Smooth muscle cell (in vitro differentiated cells): ENCODE measurements at regions not wholly inside any gene's neighbourhood (a gene's known extent, or its start where the extent isn't known, plus 50 kb on each side); places are given as distances from the start of the nearest gene placed in this dataset.

ENCODE experiments used
- DNase-seq: peaks from one replicate; lab custom pipeline; 2025; ENCODE audit not compliant: unreplicated experiment; lab: John Stamatoyannopoulos, UW
- H2AFZ ChIP-seq: fragments of 200-600 bp; sonication (generic); 2 replicates; pipeline ENCODE4 v1.6.0; 2016; ENCODE audit warnings: antibody characterized with exemption, low read depth, mild to moderate bottlenecking
- H3F3A ChIP-seq: fragments of 200-600 bp; sonication (generic); 2 replicates; pipeline ENCODE4 v1.6.0; 2017; ENCODE audit warnings: antibody characterized with exemption, low read depth
- H3K27ac ChIP-seq: fragments of 200-600 bp; sonication (generic); 2 replicates; pipeline ENCODE4 v1.5.1; 2016; ENCODE audit warnings: low read depth, mild to moderate bottlenecking
- H3K27me3 ChIP-seq: fragments of 200-600 bp; sonication (generic); 2 replicates; pipeline ENCODE4 v1.6.1; 2016; ENCODE audit warnings: low read depth, mild to moderate bottlenecking
- H3K36me3 ChIP-seq: fragments of 200-600 bp; sonication (generic); 2 replicates; pipeline ENCODE4 v1.5.1; 2016; ENCODE audit warnings: low read depth
- H3K4me1 ChIP-seq: fragments of 200-600 bp; sonication (generic); 2 replicates; pipeline ENCODE4 v1.5.1; 2016; ENCODE audit warnings: low read depth
- H3K4me2 ChIP-seq: fragments of 200-600 bp; sonication (generic); 2 replicates; pipeline ENCODE4 v1.6.0; 2016; ENCODE audit warnings: mild to moderate bottlenecking
- H3K4me3 ChIP-seq: fragments of 200-600 bp; sonication (generic); 2 replicates; pipeline ENCODE4 v1.5.1; 2016; ENCODE audit warnings: mild to moderate bottlenecking
- H3K79me2 ChIP-seq: fragments of 200-600 bp; sonication (generic); 2 replicates; pipeline ENCODE4 v1.6.0; 2016; ENCODE audit warnings: low read depth, mild to moderate bottlenecking
- H3K9ac ChIP-seq: fragments of 200-600 bp; sonication (generic); 2 replicates; pipeline ENCODE4 v1.6.0; 2016; ENCODE audit warnings: low read depth
- H3K9me3 ChIP-seq: fragments of 200-600 bp; sonication (generic); replicated peaks from 2 replicates; pipeline ENCODE4 v1.5.1; 2016; ENCODE audit warnings: low read depth
- H4K20me1 ChIP-seq: fragments of 200-600 bp; sonication (generic); 2 replicates; pipeline ENCODE4 v1.6.0; 2016; ENCODE audit warnings: low read depth
- CTCF ChIP-seq: fragments of 200-600 bp; sonication (generic); IDR thresholded peaks from 2 replicates; pipeline ENCODE4 v1.5.1; 2017; ENCODE audit warnings: borderline replicate concordance, mild to moderate bottlenecking, antibody characterized with exemption; ENCODE audit not compliant: insufficient read depth, poor library complexity, severe bottlenecking
- WGBS: methylation state at CpG from one replicate; pipeline ENCODE4 v1.1.7; 2016; ENCODE audit warnings: low lambda C conversion rate; 5-methylcytosine and 5-hydroxymethylcytosine counted together

- H3K27me3 ChIP-seq: no peaks in the 10 kb centered on the region
- no peak overlapping the region for H2AFZ ChIP-seq
- no peak overlapping the region for H3K4me2 ChIP-seq
- TF ChIP-seq CTCF: no peak
- H3K4me3 ChIP-seq: no peak overlapping the region
- no peaks in the 10 kb centered on the region for H3K36me3 ChIP-seq
- H3K27ac ChIP-seq: no peak overlapping the region
- WGBS: 82% methylated on average over 9 of the region's 9 CpGs
- no peaks in the 10 kb centered on the region for H3K79me2 ChIP-seq
- peaks cover 12% of the 10 kb centered on the region for H3K4me1 ChIP-seq
- no peak for DNase-seq
- H3K9ac ChIP-seq: no peak overlapping the region
- no peaks in the 10 kb centered on the region for H3F3A ChIP-seq
- no peaks in the 10 kb centered on the region for H3K9me3 ChIP-seq
- no peaks in the 10 kb centered on the region for H4K20me1 ChIP-seq
Observed at GRCh38 chr6:51474022-51474975, 613.1 kb downstream of the PKHD1 start.

GRCh38 chr6:51477711-51478311 lies 609.6 kb downstream of the PKHD1 start:
- Histone ChIP-seq H3K9ac (no peak overlapping the region), H3K9me3 (no peaks in the 10 kb centered on the region), H2AFZ (no peak overlapping the region), H4K20me1 (no peaks in the 10 kb centered on the region), H3K79me2 (no peaks in the 10 kb centered on the region), H3K4me1 (peaks cover 12% of the 10 kb centered on the region), H3F3A (no peaks in the 10 kb centered on the region), H3K27ac (no peak overlapping the region), H3K4me3 (no peak overlapping the region), H3K36me3 (no peaks in the 10 kb centered on the region), H3K27me3 (no peaks in the 10 kb centered on the region), H3K4me2 (no peak overlapping the region)
- no peak for TF ChIP-seq CTCF
- no peak for DNase-seq
- WGBS: 89% methylated on average over 8 of the region's 8 CpGs

- Histone ChIP-seq H3K9ac (no peak overlapping the region), H3K79me2 (no peaks in the 10 kb centered on the region), H3K4me3 (no peak overlapping the region), H3K4me2 (no peak overlapping the region), H4K20me1 (no peaks in the 10 kb centered on the region), H3K27me3 (no peaks in the 10 kb centered on the region), H3K27ac (no peak overlapping the region), H3K4me1 (peaks cover 12% of the 10 kb centered on the region), H3K9me3 (no peaks in the 10 kb centered on the region), H3K36me3 (no peaks in the 10 kb centered on the region), H2AFZ (no peak overlapping the region), H3F3A (no peaks in the 10 kb centered on the region)
- 93% methylated on average over 1 of the region's 1 CpG for whole genome bisulfite sequencing
- TF ChIP-seq CTCF: no peak
- no peak for DNase-seq
Observed at GRCh38 chr6:51479296-51479695, 608.1 kb downstream of the PKHD1 start.
